Nephron (organoid): ENCODE measurements at regions not wholly inside any gene's neighbourhood (a gene's known extent, or its start where the extent isn't known, plus 50 kb on each side); places are given as distances from the start of the nearest gene placed in this dataset.
"Not testable (repeated sequence)": the region's sequence is repeated elsewhere in the genome, so short reads cannot be mapped to it uniquely, and the experiment has no call there.

Source experiments
- H3K27ac Mint-ChIP-seq, 3 experiments: 2 replicates each; pipeline ENCODE4 v1.8.0; 2020; ENCODE audit warnings: mixed read lengths in 3 of 3, mild to moderate bottlenecking in 2 of 3, moderate library complexity in 1 of 3
- H3K27me3 Mint-ChIP-seq: 2 replicates; pipeline ENCODE4 v1.8.0; 2021; ENCODE audit warnings: low read depth, mild to moderate bottlenecking, moderate library complexity, mixed read lengths
- H3K36me3 Mint-ChIP-seq: 2 replicates; pipeline ENCODE4 v1.8.0; 2020; ENCODE audit warnings: low read depth, mixed read lengths
- H3K4me1 Mint-ChIP-seq: 2 replicates; pipeline ENCODE4 v1.8.0; 2020; ENCODE audit warnings: mixed read lengths
- H3K4me3 Mint-ChIP-seq, 3 experiments: 2 replicates each; pipeline ENCODE4 v1.8.0; 2020; ENCODE audit warnings: mild to moderate bottlenecking in 3 of 3, mixed read lengths in 3 of 3, moderate library complexity in 2 of 3
- H3K9me3 Mint-ChIP-seq: 2 replicates; pipeline ENCODE4 v1.8.0; 2020; ENCODE audit warnings: mixed read lengths
- CTCF ChIP-seq, 3 experiments: fragments of 200-600 bp; sonication (generic); IDR thresholded peaks; one replicate each; pipeline ENCODE4 v1.5.0; 2021; ENCODE audit warnings: antibody characterized with exemption in 3 of 3; ENCODE audit not compliant: unreplicated experiment in 3 of 3

- Mint-ChIP-seq H3K36me3 (no peaks in the 10 kb centered on the region), H3K27me3 (peaks cover 3% of the 10 kb centered on the region), H3K4me3 (no peak overlapping the region), H3K4me1 (peaks cover 50% of the 10 kb centered on the region), H3K27ac (peak overlapping the region; percentile 66 to 93 (median 86)), H3K9me3 (peaks cover 15% of the 10 kb centered on the region)
- TF ChIP-seq CTCF (IDR thresholded peaks at IDR 0.05; ENCODE audit: unreplicated experiment in 3 of 3), result no peak
Measured at GRCh38 chr5:135264451-135265440, 134.3 kb downstream of the MACROH2A1 start.

DNA sequence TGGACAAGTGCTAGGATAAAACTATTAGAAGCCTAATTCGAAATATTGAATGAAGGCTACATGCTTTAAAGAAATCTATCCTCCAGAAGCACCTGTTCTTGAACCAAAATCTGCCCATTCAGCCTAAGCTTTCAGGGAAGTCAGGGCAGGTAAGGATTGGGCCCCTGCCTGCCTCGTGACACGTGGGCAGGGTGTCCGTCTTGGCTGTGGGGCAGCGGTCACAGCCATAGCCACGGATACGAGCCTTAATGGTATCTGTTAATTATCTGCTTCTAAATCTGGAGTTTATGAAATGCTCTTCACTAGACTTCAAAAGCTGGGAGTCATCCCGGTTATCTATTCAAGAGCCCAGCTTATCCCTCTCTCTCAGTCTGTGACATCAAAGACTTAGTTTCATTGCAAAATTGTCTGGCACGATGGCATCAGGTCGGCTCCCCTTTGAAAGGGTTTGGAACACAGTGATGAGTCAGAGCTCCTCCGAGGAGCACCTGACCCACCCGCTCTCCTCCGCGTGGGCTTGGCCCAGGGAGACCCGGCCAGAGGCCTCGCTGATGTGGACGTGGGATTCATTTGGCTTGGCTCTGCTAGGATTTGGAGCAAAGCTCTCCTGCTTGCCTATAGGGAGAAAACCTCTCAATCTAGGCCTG lies 135.9 kb downstream of the MACROH2A1 start:
- H3K4me1 Mint-ChIP-seq, result peaks cover 39% of the 10 kb centered on the region
- no peak overlapping the region for H3K4me3 Mint-ChIP-seq
- no peak for TF ChIP-seq CTCF (IDR thresholded peaks at IDR 0.05; ENCODE audit: unreplicated experiment in 3 of 3)
- peaks cover 18% of the 10 kb centered on the region for H3K9me3 Mint-ChIP-seq
- H3K36me3 Mint-ChIP-seq, result no peaks in the 10 kb centered on the region
- no peak overlapping the region for H3K27ac Mint-ChIP-seq
- H3K27me3 Mint-ChIP-seq, result peaks cover 3% of the 10 kb centered on the region

DNA sequence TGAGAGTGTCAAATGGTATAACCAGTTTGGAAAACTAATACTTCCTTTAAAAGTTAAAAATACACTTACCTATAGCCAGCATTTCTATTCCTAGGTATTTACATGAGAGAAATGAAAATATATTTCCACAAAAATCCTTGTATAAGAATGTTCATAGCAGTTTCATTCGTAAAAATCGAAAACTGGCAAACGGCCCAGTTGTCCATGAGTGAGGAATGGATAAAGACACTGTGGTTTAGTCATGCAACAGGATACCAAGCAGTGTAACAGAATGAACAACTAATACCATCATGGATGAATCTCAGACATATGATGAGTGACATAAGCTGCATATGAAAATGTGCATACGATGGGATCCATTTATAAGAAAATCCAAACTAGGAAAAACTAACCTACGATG lies 136.7 kb downstream of the MACROH2A1 start:
- Mint-ChIP-seq H3K4me1 (peaks cover 36% of the 10 kb centered on the region), H3K27me3 (peaks cover 3% of the 10 kb centered on the region), H3K27ac (no peak overlapping the region), H3K4me3 (no peak overlapping the region), H3K9me3 (peaks cover 22% of the 10 kb centered on the region), H3K36me3 (no peaks in the 10 kb centered on the region)
- no peak for TF ChIP-seq CTCF (IDR thresholded peaks at IDR 0.05; ENCODE audit: unreplicated experiment in 3 of 3)

GRCh38 chr5:135260108-135260507 lies 138.9 kb downstream of the MACROH2A1 start:
- H3K4me3 Mint-ChIP-seq, H3K27me3 Mint-ChIP-seq, H3K27ac Mint-ChIP-seq, H3K36me3 Mint-ChIP-seq: not testable (repeated sequence)
- Mint-ChIP-seq H3K4me1 (peaks cover 19% of the 10 kb centered on the region), H3K9me3 (peaks cover 22% of the 10 kb centered on the region)

DNA sequence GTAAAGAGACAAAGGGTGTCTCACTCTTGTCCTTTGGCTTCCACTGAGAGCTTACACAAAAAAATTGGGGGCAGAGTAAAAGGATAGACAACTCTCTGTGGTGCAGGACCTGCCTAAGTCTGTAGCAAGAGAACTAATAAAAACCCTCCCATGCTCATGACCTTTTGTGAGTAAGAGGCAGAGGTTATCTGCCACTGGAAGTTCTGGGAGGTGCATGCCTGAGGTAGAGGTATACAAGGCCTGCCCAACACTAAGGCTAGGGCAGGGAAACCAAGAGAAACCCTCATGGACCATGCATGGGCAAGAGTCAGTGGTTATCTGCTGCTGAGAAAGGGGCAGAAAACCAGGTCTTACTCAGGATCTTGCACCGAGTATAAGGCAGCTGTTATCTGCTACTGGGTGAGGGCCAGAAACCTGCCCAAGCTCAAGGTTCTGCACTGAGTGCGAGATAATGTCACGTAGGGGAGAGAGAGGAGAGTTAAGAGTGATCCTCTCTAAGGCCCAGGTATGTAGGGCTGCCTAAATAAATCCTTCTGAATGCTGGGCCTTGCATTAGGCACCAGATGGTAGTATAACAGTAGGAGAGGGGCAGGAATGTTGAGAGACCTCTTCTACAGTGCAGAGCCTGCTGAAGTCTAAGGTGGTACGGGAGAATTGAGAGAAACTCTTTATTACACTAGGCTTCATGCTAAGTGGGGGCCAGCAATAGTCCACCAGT lies 143.4 kb downstream of the MACROH2A1 start:
- no peak overlapping the region for H3K27ac Mint-ChIP-seq
- H3K27me3 Mint-ChIP-seq, result peaks cover 8% of the 10 kb centered on the region
- H3K4me1 Mint-ChIP-seq, result peaks cover 41% of the 10 kb centered on the region
- peaks cover 20% of the 10 kb centered on the region for H3K9me3 Mint-ChIP-seq
- TF ChIP-seq CTCF (IDR thresholded peaks at IDR 0.05; ENCODE audit: unreplicated experiment in 3 of 3), result no peak
- H3K4me3 Mint-ChIP-seq, result no peak overlapping the region
- H3K36me3 Mint-ChIP-seq, result no peaks in the 10 kb centered on the region

GRCh38 chr5:135254183-135254582 lies 144.8 kb downstream of the MACROH2A1 start:
- no peaks in the 10 kb centered on the region for H3K36me3 Mint-ChIP-seq
- H3K27ac Mint-ChIP-seq, result no peak overlapping the region
- TF ChIP-seq CTCF (IDR thresholded peaks at IDR 0.05; ENCODE audit: unreplicated experiment in 3 of 3), result no peak
- H3K4me1 Mint-ChIP-seq, result peaks cover 53% of the 10 kb centered on the region
- peaks cover 8% of the 10 kb centered on the region for H3K9me3 Mint-ChIP-seq
- H3K27me3 Mint-ChIP-seq, result peaks cover 13% of the 10 kb centered on the region
- H3K4me3 Mint-ChIP-seq, result no peak overlapping the region
